ENCODE measurements at regions not wholly inside any gene's neighbourhood (a gene's known extent, or its start where the extent isn't known, plus 50 kb on each side); places are given as distances from the start of the nearest gene placed in this dataset.

- no peak for DNase-seq (ENCODE audit: low read depth in 4 of 4, low spot score in 3 of 4)
Observed at GRCh38 chr10:116006508-116006907, 266.5 kb downstream of the GFRA1 start.

- no peak for DNase-seq (ENCODE audit: low read depth in 4 of 4, low spot score in 3 of 4)
Observed at GRCh38 chr10:116005301-116005700, 267.7 kb downstream of the GFRA1 start.

- no peak for DNase-seq (ENCODE audit: low read depth in 4 of 4, low spot score in 3 of 4)
Observed at GRCh38 chr10:116002735-116003134, 270.3 kb downstream of the GFRA1 start.

GRCh38 chr10:116001976-116002375, 271.0 kb downstream of the GFRA1 start:
- no peak for DNase-seq (ENCODE audit: low read depth in 4 of 4, low spot score in 3 of 4)

GRCh38 chr10:116001262-116001857, 271.6 kb downstream of the GFRA1 start:
- DNase-seq (ENCODE audit: low read depth in 4 of 4, low spot score in 3 of 4) = peak in 1 of 4 donors; percentile 44

GRCh38 chr10:116000151-116000842, 272.7 kb downstream of the GFRA1 start:
- DNase-seq (ENCODE audit: low read depth in 4 of 4, low spot score in 3 of 4) = no peak

Data from left renal pelvis (tissue), 4 donors.